GM12872 (cell line): ENCODE measurements at regions not wholly inside any gene's neighbourhood (a gene's known extent, or its start where the extent isn't known, plus 50 kb on each side); places are given as distances from the start of the nearest gene placed in this dataset.

Experiments
- TF ChIP-seq, protein P1 (sequence below): IDR thresholded peaks from 3 replicates; pipeline ENCODE4 v1.5.1; 2011; ENCODE audit warnings: low read depth, mild to moderate bottlenecking, low read length, moderate library complexity; ENCODE audit not compliant: insufficient read depth

GRCh38 chr5:96258692-96259091 lies 174.4 kb downstream of the PCSK1 start:
- TF ChIP-seq, protein P1, sequence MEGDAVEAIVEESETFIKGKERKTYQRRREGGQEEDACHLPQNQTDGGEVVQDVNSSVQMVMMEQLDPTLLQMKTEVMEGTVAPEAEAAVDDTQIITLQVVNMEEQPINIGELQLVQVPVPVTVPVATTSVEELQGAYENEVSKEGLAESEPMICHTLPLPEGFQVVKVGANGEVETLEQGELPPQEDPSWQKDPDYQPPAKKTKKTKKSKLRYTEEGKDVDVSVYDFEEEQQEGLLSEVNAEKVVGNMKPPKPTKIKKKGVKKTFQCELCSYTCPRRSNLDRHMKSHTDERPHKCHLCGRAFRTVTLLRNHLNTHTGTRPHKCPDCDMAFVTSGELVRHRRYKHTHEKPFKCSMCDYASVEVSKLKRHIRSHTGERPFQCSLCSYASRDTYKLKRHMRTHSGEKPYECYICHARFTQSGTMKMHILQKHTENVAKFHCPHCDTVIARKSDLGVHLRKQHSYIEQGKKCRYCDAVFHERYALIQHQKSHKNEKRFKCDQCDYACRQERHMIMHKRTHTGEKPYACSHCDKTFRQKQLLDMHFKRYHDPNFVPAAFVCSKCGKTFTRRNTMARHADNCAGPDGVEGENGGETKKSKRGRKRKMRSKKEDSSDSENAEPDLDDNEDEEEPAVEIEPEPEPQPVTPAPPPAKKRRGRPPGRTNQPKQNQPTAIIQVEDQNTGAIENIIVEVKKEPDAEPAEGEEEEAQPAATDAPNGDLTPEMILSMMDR: no peak

DNA sequence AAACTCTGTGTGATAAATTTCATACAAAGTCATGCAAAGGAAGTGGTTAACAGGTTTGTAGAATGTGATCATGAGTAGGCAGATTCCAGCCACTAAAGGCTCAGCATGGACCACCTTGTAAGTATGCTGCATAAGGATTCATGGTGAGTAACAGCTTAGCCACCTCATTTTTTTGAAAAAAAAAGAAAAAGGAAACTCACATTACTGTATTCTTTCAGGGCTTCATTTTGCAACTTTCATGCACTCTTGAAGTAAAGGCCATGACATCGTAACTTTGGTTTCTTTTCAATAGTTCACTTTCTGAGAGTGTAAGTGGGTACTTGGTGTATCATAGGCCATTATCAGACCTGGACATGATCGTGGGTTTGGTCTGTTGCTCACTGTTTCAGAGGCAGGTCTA lies 175.1 kb downstream of the PCSK1 start:
- TF ChIP-seq, protein P1: no peak

DNA sequence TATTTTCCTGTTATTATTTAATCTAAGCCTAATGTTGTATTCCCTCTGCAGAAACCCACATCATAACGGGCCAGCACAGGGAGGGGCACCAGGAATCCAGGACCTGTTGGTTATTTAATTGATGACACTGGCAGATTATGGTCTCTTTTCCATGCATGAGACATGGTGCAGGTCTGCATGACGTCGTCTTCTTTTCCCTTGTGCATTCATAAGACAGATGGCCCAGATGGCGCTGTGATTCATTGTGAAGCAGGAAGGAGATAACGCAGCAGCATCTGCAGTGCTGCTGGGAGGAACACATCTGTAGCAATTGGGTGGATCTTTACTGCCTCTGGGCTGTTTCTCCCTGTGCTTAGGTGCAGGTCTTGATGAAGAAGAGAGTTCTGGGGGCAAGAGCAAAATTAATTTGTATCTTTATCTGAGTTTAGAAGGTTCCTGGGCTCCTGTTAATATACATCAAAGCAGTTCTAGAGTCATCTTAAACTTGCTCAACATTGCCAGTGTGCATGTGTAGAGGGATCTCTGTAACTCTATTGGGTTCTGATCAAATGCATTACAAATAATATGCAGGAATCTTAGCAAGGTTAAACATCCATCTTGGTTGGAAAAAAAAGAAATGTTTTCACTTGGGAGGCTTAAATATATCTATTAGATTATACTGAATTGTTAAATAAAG lies 176.1 kb downstream of the PCSK1 start:
- TF ChIP-seq, protein P1: peak; percentile 33; the same call in 1 of the 3 replicates

DNA sequence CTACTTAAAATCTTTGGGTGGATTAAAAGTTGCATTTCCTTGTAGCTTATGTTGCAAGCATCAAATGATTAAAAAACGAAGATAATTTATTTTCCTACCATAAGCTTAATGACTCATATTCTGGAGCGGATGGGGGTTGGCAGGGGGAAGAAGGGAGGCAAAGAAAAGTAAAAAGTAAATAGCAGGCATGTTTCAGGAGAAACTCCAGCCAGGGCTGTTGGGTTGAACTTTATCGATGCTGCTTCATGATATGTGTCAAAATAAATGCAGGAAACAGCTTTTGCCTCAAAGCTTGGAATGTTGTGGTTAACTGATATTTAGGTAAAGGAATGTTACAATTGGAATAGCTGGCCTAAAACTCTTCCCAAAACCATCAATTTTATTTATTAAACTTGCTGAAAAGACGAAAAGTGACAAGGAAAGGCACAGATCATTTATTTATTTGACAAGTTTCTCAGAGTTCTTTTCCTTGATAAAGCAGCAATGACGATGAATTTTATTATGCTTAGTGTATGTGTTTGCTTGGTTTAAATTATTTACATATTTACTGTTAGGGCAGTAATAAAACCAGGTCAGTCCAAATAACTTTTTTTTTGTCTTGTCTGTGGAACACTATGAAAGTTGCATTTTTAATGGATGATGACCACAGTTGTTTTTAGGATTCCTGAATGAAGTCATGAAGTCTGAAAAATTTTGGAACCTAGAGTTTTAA lies 177.9 kb downstream of the PCSK1 start:
- TF ChIP-seq, protein P1: no peak

DNA sequence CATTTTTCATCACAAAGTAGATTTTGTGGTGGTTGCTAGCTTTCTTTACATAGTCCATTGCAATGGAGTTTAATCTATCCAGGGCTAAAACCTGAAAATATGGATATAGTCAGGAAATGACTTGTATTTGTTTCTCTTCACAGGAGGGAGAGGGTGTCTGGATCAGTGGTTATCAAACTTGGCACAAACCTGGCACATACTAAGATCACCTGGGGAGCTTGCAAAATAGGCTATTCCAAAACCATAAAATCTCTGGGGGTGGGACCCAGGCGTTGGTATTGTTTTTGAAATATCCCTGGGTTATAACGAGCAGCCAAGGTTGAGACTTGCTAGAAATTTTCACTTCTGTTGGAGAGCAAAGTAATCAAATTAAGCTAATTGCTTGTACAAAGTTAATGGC lies 179.9 kb downstream of the PCSK1 start:
- TF ChIP-seq, protein P1: no peak

DNA sequence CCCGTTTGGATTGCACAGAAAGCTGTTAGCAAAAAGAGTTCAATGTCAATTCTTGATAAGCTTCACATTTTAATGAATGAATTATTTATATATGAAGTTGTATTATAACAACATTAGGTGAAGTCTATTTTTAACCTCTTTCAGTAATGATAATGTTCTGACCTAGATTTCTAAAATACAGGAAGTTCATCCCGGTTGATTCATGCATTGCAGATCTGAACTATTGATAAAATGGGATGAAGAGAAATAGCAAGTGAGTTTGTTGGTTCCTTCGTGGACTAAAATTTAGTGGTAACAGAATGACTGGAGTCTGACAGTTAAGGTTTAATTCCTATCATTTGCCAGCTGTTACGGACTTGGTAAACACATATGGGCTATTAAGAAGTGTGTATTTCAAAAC lies 180.5 kb downstream of the PCSK1 start:
- TF ChIP-seq, protein P1: no peak

DNA sequence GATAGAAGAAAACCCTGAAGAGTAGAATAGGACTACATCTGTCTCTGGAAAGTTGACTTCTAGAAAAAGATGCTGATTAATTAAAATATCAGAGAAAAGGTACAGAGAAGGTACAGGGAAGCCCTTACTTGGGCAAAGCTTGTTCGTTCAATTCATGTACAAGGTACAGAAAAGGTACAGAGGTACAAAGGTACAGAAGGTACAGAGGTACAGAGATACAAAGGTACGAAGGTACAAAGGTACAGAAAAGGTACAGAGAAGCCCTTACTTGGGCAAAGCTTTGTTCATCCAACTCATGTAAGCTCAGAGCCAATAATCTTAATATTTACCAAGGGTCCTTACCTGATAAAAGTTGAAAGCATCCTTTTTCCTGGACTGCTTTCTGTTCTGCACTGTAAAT lies 182.3 kb downstream of the PCSK1 start:
- TF ChIP-seq, protein P1: no peak
